ENCODE measurements at regions not wholly inside any gene's neighbourhood (a gene's known extent, or its start where the extent isn't known, plus 50 kb on each side); places are given as distances from the start of the nearest gene placed in this dataset.

DNA sequence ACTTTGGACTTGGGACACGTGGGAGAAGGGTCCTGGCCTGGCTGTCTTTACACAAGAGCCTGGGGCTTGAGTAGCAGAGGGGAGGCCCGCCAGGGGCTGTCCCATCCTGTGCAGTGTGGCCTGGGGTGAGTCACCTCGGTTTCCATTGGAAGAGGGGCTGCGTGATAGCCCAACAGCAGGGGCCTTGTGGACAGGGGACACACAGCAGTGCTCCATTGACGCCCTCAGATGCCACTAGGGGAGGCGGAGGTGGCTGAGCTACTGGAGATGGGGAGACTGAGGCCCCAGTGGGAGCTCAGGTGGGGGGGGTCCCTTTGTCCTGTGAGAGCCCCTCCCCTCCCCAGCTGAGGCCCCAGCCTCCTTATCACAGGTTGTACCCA, 50.0 kb upstream of the RNU6ATAC start:
- Histone ChIP-seq H3K36me3 (ENCODE audit: control insufficient read depth in 1 of 2, insufficient read depth in 2 of 2, low read length in 2 of 2) (no peaks in the 10 kb centered on the region), H3K4me1 (ENCODE audit: control insufficient read depth in 1 of 2, insufficient read depth in 2 of 2, low read length in 2 of 2) (no peaks in the 10 kb centered on the region)

DNA sequence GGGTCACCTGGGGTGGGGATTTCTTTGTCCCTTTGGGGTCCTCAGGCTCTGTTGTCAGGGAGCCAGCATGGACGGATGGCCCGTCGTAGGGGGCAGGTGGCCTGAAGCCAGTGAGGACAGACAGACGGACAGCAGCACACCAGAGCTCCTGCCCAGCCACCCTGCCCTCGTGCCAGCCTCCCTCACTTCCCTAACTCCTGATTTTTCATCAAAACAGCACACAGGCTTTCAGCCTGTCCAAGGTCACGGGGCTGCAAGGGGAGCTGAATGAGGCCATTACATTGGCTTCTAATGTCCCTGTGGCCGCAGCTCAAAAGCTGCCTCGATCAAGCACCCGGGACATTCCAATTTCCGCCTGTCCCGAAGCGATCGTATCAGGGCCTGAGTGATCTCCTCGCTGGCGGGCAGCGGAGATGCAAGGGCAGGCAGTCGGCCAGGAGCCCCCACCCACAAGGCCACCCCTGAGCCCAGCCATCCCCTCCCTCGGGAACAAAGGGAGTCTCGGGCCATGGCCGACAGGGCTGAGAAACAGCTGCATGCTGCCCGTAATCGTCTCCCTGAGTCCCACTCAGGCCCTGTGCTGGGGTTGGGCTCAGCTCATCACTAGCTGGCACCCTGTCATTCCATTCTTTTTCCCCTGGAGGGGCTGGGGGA, 50.5 kb upstream of the RNU6ATAC start:
- Histone ChIP-seq H3K27ac (ENCODE audit: low read length) (no peak overlapping the region), H3K4me3 (ENCODE audit: low read depth in 1 of 2, low read length in 2 of 2) (no peak overlapping the region), H3K27me3 (ENCODE audit: low read depth, low read length) (no peaks in the 10 kb centered on the region), H3K36me3 (ENCODE audit: control insufficient read depth in 1 of 2, insufficient read depth in 2 of 2, low read length in 2 of 2) (no peaks in the 10 kb centered on the region), H3K4me1 (ENCODE audit: control insufficient read depth in 1 of 2, insufficient read depth in 2 of 2, low read length in 2 of 2) (no peaks in the 10 kb centered on the region), H3K9me3 (ENCODE audit: control insufficient read depth in 1 of 2, low read length in 2 of 2) (no peaks in the 10 kb centered on the region)

More for the DNA sequence above, 50.0 kb upstream of the RNU6ATAC start:
- Histone ChIP-seq H3K27me3 (ENCODE audit: low read depth, low read length) (no peaks in the 10 kb centered on the region), H3K4me3 (ENCODE audit: low read depth in 1 of 2, low read length in 2 of 2) (no peak overlapping the region), H3K27ac (ENCODE audit: low read length) (no peak overlapping the region), H3K9me3 (ENCODE audit: control insufficient read depth in 1 of 2, low read length in 2 of 2) (no peaks in the 10 kb centered on the region)

DNA sequence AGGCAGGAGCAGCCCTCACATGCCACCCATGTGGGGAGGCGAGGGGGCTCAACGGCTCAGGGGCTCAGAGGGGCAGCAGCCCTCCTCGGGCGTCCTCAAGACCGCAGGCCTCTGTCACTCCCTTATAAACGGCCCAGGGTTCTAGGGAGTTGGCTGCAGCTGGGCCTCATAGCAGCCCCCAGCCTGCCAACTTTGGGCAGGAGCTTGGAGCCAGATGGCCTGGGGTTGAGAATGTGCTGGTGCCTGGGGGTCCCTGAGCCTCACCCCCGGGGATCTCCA, 51.0 kb upstream of the RNU6ATAC start:
- no peaks in the 10 kb centered on the region for H3K9me3 ChIP-seq (ENCODE audit: control insufficient read depth in 1 of 2, low read length in 2 of 2)
- no peak overlapping the region for H3K27ac ChIP-seq (ENCODE audit: low read length)
- no peaks in the 10 kb centered on the region for H3K27me3 ChIP-seq (ENCODE audit: low read depth, low read length)
- no peak overlapping the region for H3K4me3 ChIP-seq (ENCODE audit: low read depth in 1 of 2, low read length in 2 of 2)
- no peaks in the 10 kb centered on the region for H3K36me3 ChIP-seq (ENCODE audit: control insufficient read depth in 1 of 2, insufficient read depth in 2 of 2, low read length in 2 of 2)
- H3K4me1 ChIP-seq (ENCODE audit: control insufficient read depth in 1 of 2, insufficient read depth in 2 of 2, low read length in 2 of 2), result no peaks in the 10 kb centered on the region

DNA sequence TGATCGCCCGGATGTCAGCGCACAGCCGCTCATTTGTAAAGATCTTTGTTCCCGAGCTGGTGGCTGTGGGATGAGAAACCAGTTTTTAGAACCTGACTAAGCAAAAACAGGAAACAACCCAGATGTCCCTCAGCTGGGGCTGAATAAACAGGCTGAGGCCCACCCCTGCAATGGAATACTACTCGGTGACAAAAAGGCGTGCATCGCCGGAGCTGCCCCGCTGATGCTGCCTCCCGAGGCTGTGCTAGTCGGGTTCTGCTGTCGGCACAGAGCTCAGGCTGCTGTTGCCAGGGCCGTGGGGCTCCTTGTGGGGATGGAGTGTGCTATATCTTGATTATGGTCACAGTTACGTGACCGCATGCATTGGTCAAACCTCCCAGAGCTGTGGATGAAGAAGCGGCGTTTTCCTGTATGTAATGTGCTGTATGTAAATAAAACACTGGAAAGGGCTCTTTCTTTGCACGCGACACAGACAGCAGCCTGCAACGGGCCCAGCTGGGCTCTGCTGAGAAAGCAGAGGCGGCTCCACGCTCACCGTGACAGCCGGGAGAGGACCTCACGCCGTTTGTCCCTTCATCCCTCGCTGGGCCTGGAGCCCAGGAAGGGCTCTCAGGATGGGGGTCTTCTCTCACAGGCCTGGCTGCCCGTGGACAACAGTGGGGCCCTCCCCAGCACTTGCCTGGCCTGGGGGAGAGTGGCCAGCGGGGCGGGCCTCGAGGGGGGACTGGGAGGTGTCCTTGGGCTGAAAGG, 51.5 kb upstream of the RNU6ATAC start:
- no peaks in the 10 kb centered on the region for H3K9me3 ChIP-seq (ENCODE audit: control insufficient read depth in 1 of 2, low read length in 2 of 2)
- H3K27me3 ChIP-seq (ENCODE audit: low read depth, low read length), result no peaks in the 10 kb centered on the region
- H3K36me3 ChIP-seq (ENCODE audit: control insufficient read depth in 1 of 2, insufficient read depth in 2 of 2, low read length in 2 of 2), result no peaks in the 10 kb centered on the region
- H3K4me1 ChIP-seq (ENCODE audit: control insufficient read depth in 1 of 2, insufficient read depth in 2 of 2, low read length in 2 of 2), result no peaks in the 10 kb centered on the region
- H3K4me3 ChIP-seq (ENCODE audit: low read depth in 1 of 2, low read length in 2 of 2), result no peak overlapping the region
- H3K27ac ChIP-seq (ENCODE audit: low read length), result no peak overlapping the region

DNA sequence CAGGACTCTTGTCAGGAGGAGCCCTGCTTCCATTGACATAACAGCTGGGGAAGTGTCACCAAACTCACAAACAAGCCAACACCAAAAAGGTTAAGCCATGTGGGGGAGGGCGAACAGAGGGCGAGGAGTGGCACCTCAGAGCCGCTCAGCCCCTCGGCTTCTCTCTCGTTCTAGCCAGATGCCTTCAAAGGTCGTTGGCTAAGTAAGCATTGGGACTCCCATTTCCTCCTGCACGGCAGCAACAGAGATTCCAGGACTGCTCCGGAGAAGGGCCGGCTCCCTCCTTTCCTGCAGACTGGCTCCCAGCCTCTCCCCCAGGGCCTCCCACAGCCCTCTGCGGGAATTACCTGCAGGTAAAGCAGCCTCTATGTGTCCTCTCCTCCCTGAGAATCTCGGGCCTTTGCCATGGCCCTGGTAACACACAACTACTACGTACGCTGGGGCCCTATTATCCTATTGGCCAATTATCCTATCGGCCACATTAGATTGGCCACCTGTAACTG, 52.1 kb upstream of the RNU6ATAC start:
- no peaks in the 10 kb centered on the region for H3K36me3 ChIP-seq (ENCODE audit: control insufficient read depth in 1 of 2, insufficient read depth in 2 of 2, low read length in 2 of 2)
- no peaks in the 10 kb centered on the region for H3K27me3 ChIP-seq (ENCODE audit: low read depth, low read length)
- no peaks in the 10 kb centered on the region for H3K4me1 ChIP-seq (ENCODE audit: control insufficient read depth in 1 of 2, insufficient read depth in 2 of 2, low read length in 2 of 2)
- H3K9me3 ChIP-seq (ENCODE audit: control insufficient read depth in 1 of 2, low read length in 2 of 2), result no peaks in the 10 kb centered on the region
- no peak overlapping the region for H3K4me3 ChIP-seq (ENCODE audit: low read depth in 1 of 2, low read length in 2 of 2)
- no peak overlapping the region for H3K27ac ChIP-seq (ENCODE audit: low read length)

DNA sequence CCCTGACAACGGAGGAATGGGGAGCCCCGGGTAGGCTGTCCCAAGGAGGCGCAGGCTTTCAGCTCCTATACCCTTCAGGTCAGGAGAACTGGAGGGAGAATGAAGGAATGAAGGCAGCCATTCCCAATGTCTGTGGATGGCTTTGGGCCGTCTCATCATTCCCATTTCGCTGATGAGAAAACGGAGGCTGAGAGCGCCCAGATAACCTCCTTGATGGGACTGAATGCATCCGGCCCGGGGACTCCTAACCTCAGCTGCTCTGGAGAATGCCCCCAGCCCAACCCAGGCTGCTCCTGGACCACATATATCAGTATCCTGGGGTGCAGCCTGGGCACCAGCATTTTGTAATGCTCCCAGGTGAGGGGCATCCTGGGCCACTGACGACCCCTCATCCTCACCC, 52.6 kb upstream of the RNU6ATAC start:
- no peak overlapping the region for H3K4me3 ChIP-seq (ENCODE audit: low read depth in 1 of 2, low read length in 2 of 2)
- H3K4me1 ChIP-seq (ENCODE audit: control insufficient read depth in 1 of 2, insufficient read depth in 2 of 2, low read length in 2 of 2), result no peaks in the 10 kb centered on the region
- H3K27ac ChIP-seq (ENCODE audit: low read length), result no peak overlapping the region
- H3K36me3 ChIP-seq (ENCODE audit: control insufficient read depth in 1 of 2, insufficient read depth in 2 of 2, low read length in 2 of 2), result no peaks in the 10 kb centered on the region
- no peaks in the 10 kb centered on the region for H3K9me3 ChIP-seq (ENCODE audit: control insufficient read depth in 1 of 2, low read length in 2 of 2)
- no peaks in the 10 kb centered on the region for H3K27me3 ChIP-seq (ENCODE audit: low read depth, low read length)

DNA sequence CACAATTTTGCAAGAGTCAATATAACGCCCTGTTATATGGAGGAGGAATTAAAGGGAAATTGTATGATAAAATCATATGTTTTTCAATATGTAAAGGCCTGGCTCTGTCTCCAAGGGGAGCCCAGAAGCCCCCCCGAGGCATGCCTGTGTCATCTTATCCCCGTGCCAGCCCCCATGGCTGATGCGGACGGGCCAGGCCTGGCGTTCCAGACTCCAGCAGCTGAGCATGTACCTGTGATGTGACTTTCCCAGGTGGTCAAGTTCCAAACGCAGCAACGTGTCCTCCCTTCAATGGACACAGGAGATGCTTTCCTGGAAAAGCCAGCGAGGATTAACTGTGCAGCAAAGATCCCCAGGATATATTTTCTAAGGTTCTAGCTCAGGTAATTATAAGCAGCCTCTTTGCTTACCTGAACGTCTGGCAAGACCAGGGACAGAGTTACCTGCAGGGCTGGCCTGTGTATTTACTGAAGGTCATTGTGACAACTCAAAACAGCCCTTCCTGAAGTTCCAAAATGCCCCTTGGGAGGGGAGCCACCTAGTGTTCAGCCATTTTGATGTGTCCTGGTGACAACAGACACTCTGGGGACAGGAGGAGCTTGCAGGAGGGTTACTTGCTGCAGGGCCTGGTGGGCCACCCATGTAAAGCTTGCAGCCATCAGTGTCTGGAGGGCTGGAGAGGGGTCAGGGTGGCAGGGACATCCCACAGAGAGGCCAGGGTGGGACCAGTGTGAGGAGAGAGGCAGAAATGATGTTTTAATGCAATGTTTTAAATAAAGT, 53.3 kb upstream of the RNU6ATAC start:
- Histone ChIP-seq H3K36me3 (ENCODE audit: control insufficient read depth in 1 of 2, insufficient read depth in 2 of 2, low read length in 2 of 2) (no peaks in the 10 kb centered on the region), H3K9me3 (ENCODE audit: control insufficient read depth in 1 of 2, low read length in 2 of 2) (no peaks in the 10 kb centered on the region), H3K4me1 (ENCODE audit: control insufficient read depth in 1 of 2, insufficient read depth in 2 of 2, low read length in 2 of 2) (no peaks in the 10 kb centered on the region), H3K27me3 (ENCODE audit: low read depth, low read length) (no peaks in the 10 kb centered on the region), H3K27ac (ENCODE audit: low read length) (no peak overlapping the region), H3K4me3 (ENCODE audit: low read depth in 1 of 2, low read length in 2 of 2) (no peak overlapping the region)

DNA sequence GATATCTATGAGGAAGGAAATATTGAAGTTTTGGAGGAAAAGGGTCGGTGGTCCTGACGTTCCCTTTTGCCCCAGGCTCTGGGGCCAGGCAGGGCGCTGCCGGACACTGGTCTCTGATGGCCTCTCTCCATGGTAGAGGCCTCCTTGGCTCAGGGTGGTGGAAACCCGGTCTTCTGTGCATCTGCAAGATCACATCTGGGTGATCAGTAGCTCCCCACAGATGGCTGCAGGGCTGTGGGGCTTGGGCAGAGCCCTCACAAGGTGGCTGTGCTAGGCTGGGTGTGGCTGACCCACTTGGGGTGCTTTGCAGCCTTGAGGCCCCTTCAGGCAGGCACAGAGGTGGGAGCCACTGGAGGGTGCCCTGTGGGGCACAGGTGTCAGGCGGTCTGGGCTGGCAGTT, 53.9 kb upstream of the RNU6ATAC start:
- Histone ChIP-seq H3K27me3 (ENCODE audit: low read depth, low read length) (no peaks in the 10 kb centered on the region), H3K27ac (ENCODE audit: low read length) (no peak overlapping the region), H3K9me3 (ENCODE audit: control insufficient read depth in 1 of 2, low read length in 2 of 2) (no peaks in the 10 kb centered on the region), H3K4me1 (ENCODE audit: control insufficient read depth in 1 of 2, insufficient read depth in 2 of 2, low read length in 2 of 2) (no peaks in the 10 kb centered on the region), H3K36me3 (ENCODE audit: control insufficient read depth in 1 of 2, insufficient read depth in 2 of 2, low read length in 2 of 2) (no peaks in the 10 kb centered on the region), H3K4me3 (ENCODE audit: low read depth in 1 of 2, low read length in 2 of 2) (no peak overlapping the region)

DNA sequence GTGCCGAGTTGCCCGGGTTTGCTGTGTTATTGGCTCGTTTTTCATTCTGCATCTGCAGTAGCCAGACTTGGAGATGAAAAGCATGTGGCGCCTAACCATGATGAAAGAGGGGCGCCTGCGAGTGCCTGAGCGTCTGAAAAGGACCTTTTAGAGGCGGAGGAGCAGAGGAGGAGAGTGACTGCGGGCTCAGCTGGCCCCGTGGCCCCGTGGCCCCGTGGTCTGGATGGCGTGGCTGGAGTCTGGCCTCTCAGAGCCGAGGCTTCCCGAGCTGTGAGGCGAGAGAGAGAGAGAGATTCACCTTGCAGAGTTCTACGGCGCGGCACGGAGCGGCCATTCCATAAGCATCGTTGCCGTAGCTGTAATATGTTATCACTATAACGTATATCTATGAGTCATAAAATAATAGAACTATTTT, 55.3 kb upstream of the RNU6ATAC start:
- no peaks in the 10 kb centered on the region for H3K4me1 ChIP-seq (ENCODE audit: control insufficient read depth in 1 of 2, insufficient read depth in 2 of 2, low read length in 2 of 2)
- H3K9me3 ChIP-seq (ENCODE audit: control insufficient read depth in 1 of 2, low read length in 2 of 2), result no peaks in the 10 kb centered on the region
- no peaks in the 10 kb centered on the region for H3K36me3 ChIP-seq (ENCODE audit: control insufficient read depth in 1 of 2, insufficient read depth in 2 of 2, low read length in 2 of 2)
- no peak overlapping the region for H3K4me3 ChIP-seq (ENCODE audit: low read depth in 1 of 2, low read length in 2 of 2)
- H3K27me3 ChIP-seq (ENCODE audit: low read depth, low read length), result no peaks in the 10 kb centered on the region
- no peak overlapping the region for H3K27ac ChIP-seq (ENCODE audit: low read length)

DNA sequence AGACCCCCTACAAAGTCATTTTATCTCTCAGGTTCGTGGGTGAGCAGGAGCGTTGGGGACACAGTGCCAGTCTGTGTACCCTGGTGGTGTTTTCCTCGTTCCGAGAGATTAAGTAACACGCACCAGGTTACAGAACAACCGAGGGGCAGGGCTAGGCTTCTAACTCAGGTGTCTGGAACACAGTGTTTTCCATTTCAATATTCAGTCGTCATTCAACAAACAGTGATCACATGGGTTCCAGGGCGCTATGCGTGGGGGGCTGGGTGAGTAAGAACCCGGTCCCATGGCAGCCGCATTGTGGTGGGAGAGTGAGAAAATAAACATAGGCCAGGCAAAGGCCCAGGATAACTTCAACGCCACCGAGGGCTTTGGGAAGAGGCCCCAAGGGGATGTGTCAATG, 55.9 kb upstream of the RNU6ATAC start:
- Histone ChIP-seq H3K9me3 (ENCODE audit: control insufficient read depth in 1 of 2, low read length in 2 of 2) (no peaks in the 10 kb centered on the region), H3K4me3 (ENCODE audit: low read depth in 1 of 2, low read length in 2 of 2) (no peak overlapping the region), H3K27me3 (ENCODE audit: low read depth, low read length) (no peaks in the 10 kb centered on the region), H3K27ac (ENCODE audit: low read length) (no peak overlapping the region), H3K36me3 (ENCODE audit: control insufficient read depth in 1 of 2, insufficient read depth in 2 of 2, low read length in 2 of 2) (no peaks in the 10 kb centered on the region), H3K4me1 (ENCODE audit: control insufficient read depth in 1 of 2, insufficient read depth in 2 of 2, low read length in 2 of 2) (no peaks in the 10 kb centered on the region)

DNA sequence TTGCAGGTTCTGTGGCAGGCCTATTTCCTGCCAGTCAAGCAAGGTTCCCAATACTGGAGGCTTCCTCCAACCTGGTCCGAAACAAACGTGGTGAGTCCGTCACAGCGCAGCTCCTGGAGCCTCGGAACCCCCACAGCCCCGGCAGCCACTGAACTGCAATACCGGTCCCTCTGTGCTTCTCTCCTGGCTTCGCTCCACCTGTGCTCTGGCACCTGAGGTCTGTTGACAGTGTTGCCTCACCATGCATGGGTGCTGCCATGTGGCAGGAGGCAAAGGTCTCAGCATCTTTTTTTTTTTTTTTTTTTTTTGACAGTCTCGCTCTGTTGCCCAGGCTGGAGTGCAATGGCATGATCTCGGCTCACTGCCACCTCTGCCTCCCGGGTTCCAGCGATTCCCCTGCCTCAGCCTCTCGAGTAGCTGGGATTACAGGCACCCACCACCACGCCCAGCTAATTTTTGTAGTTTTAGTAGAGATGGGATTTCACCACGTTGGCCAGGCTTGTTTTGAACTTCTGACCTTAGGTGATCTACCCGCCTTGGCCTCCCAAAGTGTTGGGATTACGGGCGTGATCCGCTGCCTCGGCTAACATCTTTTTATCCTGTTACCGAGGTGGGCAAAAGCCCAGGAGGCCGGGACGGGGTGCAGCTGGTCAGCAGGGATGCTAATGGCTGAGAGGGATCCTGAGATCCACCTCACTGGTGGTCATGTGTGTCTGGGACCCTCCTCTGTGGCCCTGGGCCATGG, 57.1 kb upstream of the RNU6ATAC start:
- no peaks in the 10 kb centered on the region for H3K36me3 ChIP-seq (ENCODE audit: control insufficient read depth in 1 of 2, insufficient read depth in 2 of 2, low read length in 2 of 2)
- no peak overlapping the region for H3K4me3 ChIP-seq (ENCODE audit: low read depth in 1 of 2, low read length in 2 of 2)
- no peaks in the 10 kb centered on the region for H3K4me1 ChIP-seq (ENCODE audit: control insufficient read depth in 1 of 2, insufficient read depth in 2 of 2, low read length in 2 of 2)
- H3K27me3 ChIP-seq (ENCODE audit: low read depth, low read length), result no peaks in the 10 kb centered on the region
- H3K27ac ChIP-seq (ENCODE audit: low read length), result no peak overlapping the region
- no peaks in the 10 kb centered on the region for H3K9me3 ChIP-seq (ENCODE audit: control insufficient read depth in 1 of 2, low read length in 2 of 2)

Data from muscle layer of duodenum (tissue), 2 donors.